A549 (cell line): ENCODE measurements at regions not wholly inside any gene's neighbourhood (a gene's known extent, or its start where the extent isn't known, plus 50 kb on each side); places are given as distances from the start of the nearest gene placed in this dataset.

Source experiments
- ATAC-seq, 2 experiments: fragments of 200-7000 bp in 1 of 2; fragments of >200 bp in 1 of 2; cut with Nextera tagmentation in 1 of 2; cut with Tn5 transposase in 1 of 2; 3 replicates each; pipeline versions ENCODE4 v1.8.0 to v1.9.1; 2018 to 2020; ENCODE audit warnings: mild to moderate bottlenecking in 1 of 2, moderate library complexity in 1 of 2
- CTCF ChIA-PET: fragments of 300-600 bp; sonication (Branson Sonifier 250); formaldehyde crosslinking; extraction: SDS; loops from one replicate; lab custom pipeline; 2021; ENCODE audit warnings: antibody characterized with exemption, inconsistent platforms; lab: Yijun Ruan, JAX
- POLR2A ChIA-PET: fragments of 350-600 bp; formaldehyde crosslinking; extraction: SDS; loops from one replicate; lab custom pipeline; 2021; ENCODE audit warnings: antibody characterized with exemption, inconsistent platforms; lab: Yijun Ruan, JAX
- DNase-seq, 2 experiments: peaks; one replicate each; pipeline versions ENCODE4 v3.0.0 to v3.0.0-alpha.2; 2011 to 2016; ENCODE audit warnings: low read depth in 1 of 2, low spot score in 1 of 2
- FAIRE-seq: peaks from 2 replicates; lab custom pipeline; 2011; peaks lifted over from hg19 to GRCh38; lab: Jason Lieb, UNC
- H3K27ac ChIP-seq, 2 experiments: fragments of >200 bp; sonication (Bioruptor Twin); formaldehyde crosslinking; 3 replicates each; pipeline ENCODE4 v1.5.1; 2016 to 2017
- H3K4me1 ChIP-seq: fragments of >200 bp; sonication (Bioruptor Twin); formaldehyde crosslinking; 3 replicates; pipeline ENCODE4 v1.6.1; 2016
- H3K4me2 ChIP-seq: fragments of >200 bp; sonication (Bioruptor Twin); formaldehyde crosslinking; 3 replicates; pipeline ENCODE4 v1.6.1; 2016
- H3K4me3 ChIP-seq: fragments of >200 bp; sonication (Bioruptor Twin); formaldehyde crosslinking; 3 replicates; pipeline ENCODE4 v1.5.1; 2016
- H3K9me3 ChIP-seq: fragments of >200 bp; sonication (Bioruptor Twin); formaldehyde crosslinking; 3 replicates; pipeline ENCODE4 v1.6.1; 2016
- BCL3 ChIP-seq: fragments of >200 bp; sonication (Bioruptor Twin); formaldehyde crosslinking; IDR thresholded peaks from 3 replicates; pipeline ENCODE4 v1.6.1; 2016
- CHD2 ChIP-seq: fragments of 150-350 bp; IDR thresholded peaks from 2 replicates; pipeline ENCODE4 v1.6.1; 2014; ENCODE audit warnings: low read length; ENCODE audit not compliant: partially characterized antibody
- CHD4 ChIP-seq: fragments of 200-600 bp; sonication (generic); IDR thresholded peaks from 2 replicates; pipeline ENCODE4 v1.6.1; 2016; ENCODE audit warnings: antibody characterized with exemption, mild to moderate bottlenecking, borderline replicate concordance
- CTCF ChIP-seq: fragments of >200 bp; sonication (Bioruptor Twin); formaldehyde crosslinking; IDR thresholded peaks from 3 replicates; pipeline ENCODE4 v1.5.1; 2016
- E2F6 ChIP-seq: IDR thresholded peaks from 2 replicates; pipeline ENCODE4 v1.6.1; 2012; ENCODE audit warnings: low read depth, borderline replicate concordance
- EHMT2 ChIP-seq: fragments of 200-600 bp; sonication (generic); IDR thresholded peaks from 2 replicates; pipeline ENCODE4 v1.6.1; 2016; ENCODE audit warnings: antibody characterized with exemption, low read depth, mild to moderate bottlenecking, moderate library complexity
- ELK1 ChIP-seq: fragments of 150-350 bp; IDR thresholded peaks from 2 replicates; pipeline ENCODE4 v1.6.1; 2014; ENCODE audit warnings: low read depth, mild to moderate bottlenecking, low read length
- FOSB ChIP-seq: fragments of 250-450 bp; sonication (Bioruptor Pico); IDR thresholded peaks from 2 replicates; pipeline ENCODE4 v1.5.0; 2020; ENCODE audit warnings: mild to moderate bottlenecking, moderate library complexity
- FOSL2 ChIP-seq, 2 experiments: fragments of 450-650 bp in 1 of 2; fragments of >200 bp in 1 of 2; sonication (Bioruptor Twin) in 1 of 2; formaldehyde crosslinking; IDR thresholded peaks; 2 replicates each; pipeline versions ENCODE4 v1.5.0 to v1.6.1; 2016 to 2020; ENCODE audit warnings: mild to moderate bottlenecking in 1 of 2, moderate library complexity in 1 of 2
- FOXS1 ChIP-seq: fragments of 250-450 bp; sonication (Bioruptor Pico); IDR thresholded peaks from 2 replicates; pipeline ENCODE4 v1.5.0; 2020; ENCODE audit warnings: mild to moderate bottlenecking, moderate library complexity
- GATA3 ChIP-seq: IDR thresholded peaks from 2 replicates; pipeline ENCODE4 v1.6.1; 2012; ENCODE audit warnings: borderline replicate concordance
- HOXA7 ChIP-seq: fragments of 250-450 bp; sonication (Bioruptor Pico); IDR thresholded peaks from 2 replicates; pipeline ENCODE4 v1.5.0; 2020; ENCODE audit warnings: mild to moderate bottlenecking, moderate library complexity
- HOXB13 ChIP-seq: fragments of 250-450 bp; sonication (Bioruptor Pico); IDR thresholded peaks from 2 replicates; pipeline ENCODE4 v1.5.0; 2020; ENCODE audit warnings: low read depth, mild to moderate bottlenecking, moderate library complexity
- KDM5A ChIP-seq: fragments of 200-600 bp; sonication (generic); IDR thresholded peaks from 2 replicates; pipeline ENCODE4 v1.6.1; 2016; ENCODE audit warnings: antibody characterized with exemption, mild to moderate bottlenecking
- MAZ ChIP-seq: fragments of 150-350 bp; IDR thresholded peaks from 2 replicates; pipeline ENCODE4 v1.6.1; 2014; ENCODE audit warnings: antibody characterized with exemption, low read depth, low read length, borderline replicate concordance
- NFE2L2 ChIP-seq: fragments of 150-350 bp; conservative IDR thresholded peaks from 2 replicates; pipeline ENCODE4 v1.6.1; 2014; ENCODE audit warnings: low read length
- NR3C1 ChIP-seq: fragments of >200 bp; sonication (Bioruptor Twin); formaldehyde crosslinking; IDR thresholded peaks from 3 replicates; pipeline ENCODE4 v1.6.1; 2017
- RAD21 ChIP-seq, 2 experiments: fragments of >200 bp in 1 of 2; sonication (Bioruptor Twin) in 1 of 2; formaldehyde crosslinking in 1 of 2; IDR thresholded peaks in 1 of 2; conservative IDR thresholded peaks in 1 of 2; 2 replicates in 1 of 2; 3 replicates in 1 of 2; pipeline ENCODE4 v1.6.1; 2012 to 2018; ENCODE audit warnings: inconsistent platforms in 1 of 2
- RFX5 ChIP-seq: fragments of 450-650 bp; IDR thresholded peaks from 2 replicates; pipeline ENCODE4 v1.7.1; 2014; ENCODE audit warnings: antibody characterized with exemption, mild to moderate bottlenecking, moderate library complexity
- SMC3 ChIP-seq: fragments of >200 bp; sonication (Bioruptor Twin); formaldehyde crosslinking; IDR thresholded peaks from 3 replicates; pipeline ENCODE4 v1.6.1; 2018; ENCODE audit warnings: inconsistent platforms
- ZC3H11A ChIP-seq: fragments of 450-650 bp; IDR thresholded peaks from 2 replicates; pipeline ENCODE4 v1.6.1; 2014; ENCODE audit warnings: antibody characterized with exemption, mild to moderate bottlenecking
- ZNF302 ChIP-seq: fragments of 250-450 bp; sonication (Bioruptor Pico); IDR thresholded peaks from 2 replicates; pipeline ENCODE4 v1.9.0; 2021; ENCODE audit warnings: inconsistent platforms, mild to moderate bottlenecking, moderate library complexity
- ZSCAN20 ChIP-seq: fragments of 250-450 bp; sonication (Bioruptor Pico); IDR thresholded peaks from 2 replicates; pipeline ENCODE4 v1.8.0; 2022; ENCODE audit warnings: mild to moderate bottlenecking, moderate library complexity
- WGBS: methylation state at CpG from one replicate; pipeline ENCODE4 v1.1.6; 2017; ENCODE audit errors: missing lambda C conversion rate; 5-methylcytosine and 5-hydroxymethylcytosine counted together

GRCh38 chr14:98816195-98816594, 455.8 kb downstream of the BCL11B start:
- ChIA-PET POLR2A (no interaction called here), CTCF (no interaction called here)
- Histone ChIP-seq H3K4me2 (no peak overlapping the region), H3K4me1 (no peaks in the 10 kb centered on the region), H3K27ac (no peak overlapping the region), H3K4me3 (no peak overlapping the region), H3K9me3 (no peaks in the 10 kb centered on the region)
- WGBS, result 13% methylated on average over 8 of the region's 8 CpGs
- ATAC-seq (no peak), FAIRE-seq (no peak), DNase-seq (no peak)
- TF ChIP-seq RFX5 (no peak), KDM5A (no peak), BCL3 (no peak), CHD2 (no peak), SMC3 (no peak), HOXA7 (no peak), NFE2L2 (no peak), ZNF302 (CRISPR knock-in tag) (no peak), CHD4 (no peak), E2F6 (no peak), NR3C1 (no peak), MAZ (no peak), GATA3 (no peak), ELK1 (no peak), FOSB (no peak)

- ATAC-seq (no peak), DNase-seq (no peak), FAIRE-seq (no peak)
- Histone ChIP-seq H3K4me1 (no peaks in the 10 kb centered on the region), H3K9me3 (no peaks in the 10 kb centered on the region), H3K4me3 (no peak overlapping the region), H3K4me2 (no peak overlapping the region), H3K27ac (no peak overlapping the region)
- ChIA-PET POLR2A (no interaction called here), CTCF (no interaction called here)
- whole genome bisulfite sequencing, result 33% methylated on average over 7 of the region's 7 CpGs
- TF ChIP-seq ZSCAN20 (CRISPR knock-in tag), result no peak
- TF ChIP-seq HOXB13 (CRISPR knock-in tag), result no peak
- TF ChIP-seq BCL3, result no peak
- no peak for TF ChIP-seq FOSL2 (IDR thresholded peaks at IDR 0.05)
- no peak for TF ChIP-seq FOSL2 (CRISPR knock-in tag; IDR thresholded peaks at IDR 0.05)
- TF ChIP-seq MAZ, result no peak
- TF ChIP-seq EHMT2, result no peak
- no peak for TF ChIP-seq CHD4
- TF ChIP-seq FOXS1 (CRISPR knock-in tag), result no peak
- no peak for TF ChIP-seq RAD21 (conservative IDR thresholded peaks at IDR 0.05 in 1 of 2, IDR thresholded peaks at IDR 0.05 in 1 of 2)
- TF ChIP-seq E2F6, result no peak
- no peak for TF ChIP-seq ZC3H11A
- no peak for TF ChIP-seq CTCF
Measured at GRCh38 chr14:98816720-98817119, 455.3 kb downstream of the BCL11B start.
